ENCODE measurements at regions not wholly inside any gene's neighbourhood (a gene's known extent, or its start where the extent isn't known, plus 50 kb on each side); places are given as distances from the start of the nearest gene placed in this dataset.

GRCh38 chr3:43958973-43959372 lies 268.2 kb downstream of the ABHD5 start:
- TF ChIP-seq POLR2A (IDR thresholded peaks at IDR 0.05; ENCODE audit: low read length) (no peak), GATA1 (IDR thresholded peaks at IDR 0.05; ENCODE audit: low read depth, low read length) (no peak)
